GM12878 (cell line): ENCODE measurements at regions not wholly inside any gene's neighbourhood (a gene's known extent, or its start where the extent isn't known, plus 50 kb on each side); places are given as distances from the start of the nearest gene placed in this dataset.

Experiments used
- ATF2 ChIP-seq: IDR thresholded peaks from 2 replicates; pipeline ENCODE4 v1.6.1; 2012; ENCODE audit warnings: low read length, inconsistent platforms
- GABPA ChIP-seq: IDR thresholded peaks from 2 replicates; pipeline ENCODE4 v1.6.1; 2014; ENCODE audit warnings: antibody characterized with exemption, low read depth, mild to moderate bottlenecking, inconsistent platforms
- HCFC1 ChIP-seq: fragments of 150-350 bp; IDR thresholded peaks from 2 replicates; pipeline ENCODE4 v1.6.1; 2014; ENCODE audit warnings: low read length
- JUND ChIP-seq: IDR thresholded peaks from 2 replicates; pipeline ENCODE4 v1.6.1; 2012; ENCODE audit warnings: low read depth, mild to moderate bottlenecking, low read length, improper control_type of control experiment, moderate library complexity
- MYC ChIP-seq: IDR thresholded peaks from 2 replicates; pipeline ENCODE4 v1.6.1; 2011; ENCODE audit warnings: mild to moderate bottlenecking, low read length, moderate library complexity, inconsistent platforms; ENCODE audit not compliant: insufficient read depth, insufficient replicate concordance, insufficient read length, severe bottlenecking
- POLR2A ChIP-seq: IDR thresholded peaks from 2 replicates; pipeline ENCODE4 v1.6.1; 2011; ENCODE audit warnings: low read depth, mild to moderate bottlenecking, low read length
- SUZ12 ChIP-seq: fragments of 200-600 bp; sonication (generic); IDR thresholded peaks from one replicate; pipeline ENCODE4 v1.6.1; 2018; ENCODE audit warnings: antibody characterized with exemption, mild to moderate bottlenecking; ENCODE audit not compliant: unreplicated experiment
- TARDBP ChIP-seq: IDR thresholded peaks from 2 replicates; pipeline ENCODE4 v1.6.1; 2016; ENCODE audit warnings: borderline replicate concordance

GRCh38 chr14:98665007-98665406 is 607.0 kb downstream of the BCL11B start:
- TF ChIP-seq GABPA = no peak
- TF ChIP-seq MYC = no peak
- TF ChIP-seq SUZ12 = no peak
- no peak for TF ChIP-seq JUND
- no peak for TF ChIP-seq TARDBP
- no peak for TF ChIP-seq HCFC1
- no peak for TF ChIP-seq POLR2A
- no peak for TF ChIP-seq ATF2
